ENCODE measurements at regions not wholly inside any gene's neighbourhood (a gene's known extent, or its start where the extent isn't known, plus 50 kb on each side); places are given as distances from the start of the nearest gene placed in this dataset.

- TF ChIP-seq CTCF (conservative IDR thresholded peaks at IDR 0.05; ENCODE audit: low read depth in 2 of 2) (no peak), POLR2AphosphoS5 (IDR thresholded peaks at IDR 0.05; ENCODE audit: low read depth) (no peak), EZH2 (IDR thresholded peaks at IDR 0.05; ENCODE audit: low read depth, unreplicated experiment) (no peak), STAT1 (IDR thresholded peaks at IDR 0.05; ENCODE audit: unreplicated experiment) (no peak), ZNF331 (CRISPR knock-in tag; IDR thresholded peaks at IDR 0.05; ENCODE audit: low read depth) (no peak)
- TF ChIP-seq, protein P1, sequence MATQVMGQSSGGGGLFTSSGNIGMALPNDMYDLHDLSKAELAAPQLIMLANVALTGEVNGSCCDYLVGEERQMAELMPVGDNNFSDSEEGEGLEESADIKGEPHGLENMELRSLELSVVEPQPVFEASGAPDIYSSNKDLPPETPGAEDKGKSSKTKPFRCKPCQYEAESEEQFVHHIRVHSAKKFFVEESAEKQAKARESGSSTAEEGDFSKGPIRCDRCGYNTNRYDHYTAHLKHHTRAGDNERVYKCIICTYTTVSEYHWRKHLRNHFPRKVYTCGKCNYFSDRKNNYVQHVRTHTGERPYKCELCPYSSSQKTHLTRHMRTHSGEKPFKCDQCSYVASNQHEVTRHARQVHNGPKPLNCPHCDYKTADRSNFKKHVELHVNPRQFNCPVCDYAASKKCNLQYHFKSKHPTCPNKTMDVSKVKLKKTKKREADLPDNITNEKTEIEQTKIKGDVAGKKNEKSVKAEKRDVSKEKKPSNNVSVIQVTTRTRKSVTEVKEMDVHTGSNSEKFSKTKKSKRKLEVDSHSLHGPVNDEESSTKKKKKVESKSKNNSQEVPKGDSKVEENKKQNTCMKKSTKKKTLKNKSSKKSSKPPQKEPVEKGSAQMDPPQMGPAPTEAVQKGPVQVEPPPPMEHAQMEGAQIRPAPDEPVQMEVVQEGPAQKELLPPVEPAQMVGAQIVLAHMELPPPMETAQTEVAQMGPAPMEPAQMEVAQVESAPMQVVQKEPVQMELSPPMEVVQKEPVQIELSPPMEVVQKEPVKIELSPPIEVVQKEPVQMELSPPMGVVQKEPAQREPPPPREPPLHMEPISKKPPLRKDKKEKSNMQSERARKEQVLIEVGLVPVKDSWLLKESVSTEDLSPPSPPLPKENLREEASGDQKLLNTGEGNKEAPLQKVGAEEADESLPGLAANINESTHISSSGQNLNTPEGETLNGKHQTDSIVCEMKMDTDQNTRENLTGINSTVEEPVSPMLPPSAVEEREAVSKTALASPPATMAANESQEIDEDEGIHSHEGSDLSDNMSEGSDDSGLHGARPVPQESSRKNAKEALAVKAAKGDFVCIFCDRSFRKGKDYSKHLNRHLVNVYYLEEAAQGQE (IDR thresholded peaks at IDR 0.05; ENCODE audit: unreplicated experiment), result no peak
Observed at GRCh38 chr11:97746818-97747217, 1273.9 kb upstream of the CNTN5 start.

Measured in GM23338 (cell line).